Sigmoid colon (tissue), 6 donors: ENCODE measurements at regions not wholly inside any gene's neighbourhood (a gene's known extent, or its start where the extent isn't known, plus 50 kb on each side); places are given as distances from the start of the nearest gene placed in this dataset.

Experiments
- DNase-seq: peaks from one replicate; pipeline ENCODE4 v3.0.0-alpha.2; 2019
- H3K27ac ChIP-seq, 4 donors: fragments of 200-600 bp; sonication (generic); one replicate each; pipeline ENCODE4 v1.5.1; 2016 to 2019; ENCODE audit warnings: mild to moderate bottlenecking in 1 of 4
- H3K27me3 ChIP-seq, 3 donors: fragments of 200-600 bp; sonication (generic); one replicate each; pipeline ENCODE4 v1.5.1; 2019; ENCODE audit warnings: mild to moderate bottlenecking in 1 of 3
- H3K36me3 ChIP-seq, 4 donors: fragments of 200-600 bp; sonication (generic); one replicate each; pipeline ENCODE4 v1.5.1; 2016 to 2019
- H3K4me1 ChIP-seq, 4 donors: fragments of 200-600 bp; sonication (generic); one replicate each; pipeline ENCODE4 v1.5.1; 2017 to 2019
- H3K4me3 ChIP-seq, 4 donors: fragments of 200-600 bp; sonication (generic); one replicate each; pipeline ENCODE4 v1.5.1; 2017 to 2019; ENCODE audit warnings: mild to moderate bottlenecking in 2 of 4, moderate library complexity in 1 of 4
- H3K9me3 ChIP-seq, 4 donors: fragments of 200-600 bp in 3 of 4; sonication (generic) in 3 of 4; one replicate each; pipeline versions ENCODE4 v1.5.1 to v1.6.1; 2013 to 2019
- CTCF ChIP-seq, 4 experiments: fragments of 450-650 bp in 3 of 4; fragments of 200-600 bp in 1 of 4; IDR thresholded peaks; one replicate each; pipeline ENCODE4 v1.5.1; 2016 to 2019; ENCODE audit warnings: antibody characterized with exemption in 4 of 4, mild to moderate bottlenecking in 3 of 4, moderate library complexity in 2 of 4
- EP300 ChIP-seq, 4 donors: sonication (generic); formaldehyde crosslinking; IDR thresholded peaks; one replicate each; pipeline ENCODE4 v1.6.1; 2017; ENCODE audit warnings: antibody characterized with exemption in 4 of 4
- POLR2A ChIP-seq, 2 donors: fragments of 450-650 bp; IDR thresholded peaks; one replicate each; pipeline ENCODE4 v1.6.1; 2016; ENCODE audit warnings: antibody characterized with exemption in 2 of 2, mild to moderate bottlenecking in 2 of 2, moderate library complexity in 2 of 2
- POLR2AphosphoS5 ChIP-seq, 4 donors: sonication (generic); formaldehyde crosslinking; IDR thresholded peaks; one replicate each; pipeline ENCODE4 v1.6.1; 2017; ENCODE audit warnings: antibody characterized with exemption in 4 of 4
- WGBS, 2 donors: extraction: QIAGEN DNeasy Blood & Tissue Kit; methylation state at CpG; one replicate each; pipeline ENCODE4 v1.1.7; 2013; 5-methylcytosine and 5-hydroxymethylcytosine counted together
- intact Hi-C: fragments of 100-400 bp; cut with DNase I; formaldehyde crosslinking; loops from one replicate; pipeline ENCODE4 v1.15.1; 2023
- donor health status: healthy with polysubstance abuse.
- donor health status: healthy.

GRCh38 chrX:117522725-117523700 is 593.6 kb downstream of the KLHL13 start:
- DNase-seq: no peak
- no peak for TF ChIP-seq EP300 (IDR thresholded peaks at IDR 0.05)
- WGBS, 2 donors: 88 to 91% methylated on average over 4 of the region's 4 CpGs
- Histone ChIP-seq H3K27ac (no peak overlapping the region), H3K27me3 (no peaks in the 10 kb centered on the region), H3K36me3 (no peaks in the 10 kb centered on the region), H3K4me3 (no peak overlapping the region), H3K9me3 (no peaks in the 10 kb centered on the region), H3K4me1 (no peaks in the 10 kb centered on the region)
- intact Hi-C loops: no loop called here

- H3K4me3 ChIP-seq: no peak overlapping the region
- intact Hi-C loops: no loop called here
- DNase-seq: no peak
- H3K36me3 ChIP-seq: no peaks in the 10 kb centered on the region
- 88 to 89% methylated on average over 1 of the region's 1 CpG for WGBS, 2 donors
- no peak overlapping the region for H3K27ac ChIP-seq
- H3K27me3 ChIP-seq: no peaks in the 10 kb centered on the region
- H3K9me3 ChIP-seq: no peaks in the 10 kb centered on the region
- H3K4me1 ChIP-seq: no peaks in the 10 kb centered on the region
- TF ChIP-seq POLR2AphosphoS5 (IDR thresholded peaks at IDR 0.05): no peak
- TF ChIP-seq POLR2A (IDR thresholded peaks at IDR 0.05): no peak
- TF ChIP-seq CTCF (IDR thresholded peaks at IDR 0.05): no peak
- no peak for TF ChIP-seq EP300 (IDR thresholded peaks at IDR 0.05)
Measured at GRCh38 chrX:117517994-117518393, 598.6 kb downstream of the KLHL13 start.

GRCh38 chrX:117511379-117511778 is 605.2 kb downstream of the KLHL13 start:
- H3K27ac ChIP-seq: no peak overlapping the region

GRCh38 chrX:117510453-117510852 is 606.2 kb downstream of the KLHL13 start:
- TF ChIP-seq POLR2A (IDR thresholded peaks at IDR 0.05) (no peak), EP300 (IDR thresholded peaks at IDR 0.05) (no peak), POLR2AphosphoS5 (IDR thresholded peaks at IDR 0.05) (no peak), CTCF (IDR thresholded peaks at IDR 0.05) (no peak)
- WGBS, 2 donors: 26 to 37% methylated on average over 3 of the region's 3 CpGs
- H3K27ac ChIP-seq: no peak overlapping the region
- H3K27me3 ChIP-seq: no peaks in the 10 kb centered on the region
- intact Hi-C loops: no loop called here
- no peaks in the 10 kb centered on the region for H3K36me3 ChIP-seq
- no peaks in the 10 kb centered on the region for H3K9me3 ChIP-seq
- H3K4me1 ChIP-seq: no peaks in the 10 kb centered on the region
- no peak overlapping the region for H3K4me3 ChIP-seq
- DNase-seq: no peak

More at GRCh38 chrX:117511379-117511778, 605.2 kb downstream of the KLHL13 start:
- Histone ChIP-seq H3K4me3 (no peak overlapping the region), H3K27me3 (no peaks in the 10 kb centered on the region), H3K9me3 (no peaks in the 10 kb centered on the region), H3K36me3 (no peaks in the 10 kb centered on the region), H3K4me1 (no peaks in the 10 kb centered on the region)
- no peak for DNase-seq
- TF ChIP-seq POLR2A (IDR thresholded peaks at IDR 0.05) (no peak), EP300 (IDR thresholded peaks at IDR 0.05) (no peak), CTCF (IDR thresholded peaks at IDR 0.05) (no peak), POLR2AphosphoS5 (IDR thresholded peaks at IDR 0.05) (no peak)
- intact Hi-C loops: no loop called here

- no peak overlapping the region for H3K4me3 ChIP-seq
- H3K27ac ChIP-seq: no peak overlapping the region
- no peaks in the 10 kb centered on the region for H3K9me3 ChIP-seq
- DNase-seq: no peak
- no peak for TF ChIP-seq EP300 (IDR thresholded peaks at IDR 0.05)
- TF ChIP-seq CTCF (IDR thresholded peaks at IDR 0.05): no peak
- TF ChIP-seq POLR2AphosphoS5 (IDR thresholded peaks at IDR 0.05): no peak
- no peak for TF ChIP-seq POLR2A (IDR thresholded peaks at IDR 0.05)
- 77 to 91% methylated on average over 2 of the region's 2 CpGs for WGBS, 2 donors
- H3K27me3 ChIP-seq: no peaks in the 10 kb centered on the region
- intact Hi-C loops: no loop called here
- H3K36me3 ChIP-seq: no peaks in the 10 kb centered on the region
- H3K4me1 ChIP-seq: no peaks in the 10 kb centered on the region
Measured at GRCh38 chrX:117508021-117508420, 608.6 kb downstream of the KLHL13 start.
